AG08396 (cell line): ENCODE measurements at regions not wholly inside any gene's neighbourhood (a gene's known extent, or its start where the extent isn't known, plus 50 kb on each side); places are given as distances from the start of the nearest gene placed in this dataset.
"Not testable (repeated sequence)": the region's sequence is repeated elsewhere in the genome, so short reads cannot be mapped to it uniquely, and the experiment has no call there.

Source experiments
- DNase-seq: peaks from one replicate; pipeline ENCODE4 v3.0.0; 2012; ENCODE audit warnings: low spot score, mixed read lengths

DNA sequence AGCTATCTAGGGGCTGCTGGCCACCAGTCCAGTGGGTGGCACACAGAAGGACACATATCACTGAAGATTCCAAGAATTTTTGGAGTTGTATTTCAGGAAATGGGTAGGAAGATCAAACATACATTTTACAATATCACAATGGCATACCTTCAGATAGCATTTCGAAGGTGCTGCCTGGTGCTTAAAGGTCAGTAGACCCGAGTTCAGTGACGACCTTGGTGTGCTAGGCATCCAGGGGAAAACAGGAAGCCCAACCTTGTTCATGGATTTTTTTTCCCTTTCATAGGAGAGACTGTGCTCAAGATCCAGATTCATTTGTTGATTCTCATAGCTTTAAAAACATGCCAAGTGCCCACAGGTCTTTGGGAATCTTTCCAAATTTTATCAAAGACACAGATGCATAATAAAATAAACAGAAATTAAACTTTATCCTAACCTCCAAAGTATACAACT, 51.0 kb upstream of the RCBTB2 start:
- no peak for DNase-seq

DNA sequence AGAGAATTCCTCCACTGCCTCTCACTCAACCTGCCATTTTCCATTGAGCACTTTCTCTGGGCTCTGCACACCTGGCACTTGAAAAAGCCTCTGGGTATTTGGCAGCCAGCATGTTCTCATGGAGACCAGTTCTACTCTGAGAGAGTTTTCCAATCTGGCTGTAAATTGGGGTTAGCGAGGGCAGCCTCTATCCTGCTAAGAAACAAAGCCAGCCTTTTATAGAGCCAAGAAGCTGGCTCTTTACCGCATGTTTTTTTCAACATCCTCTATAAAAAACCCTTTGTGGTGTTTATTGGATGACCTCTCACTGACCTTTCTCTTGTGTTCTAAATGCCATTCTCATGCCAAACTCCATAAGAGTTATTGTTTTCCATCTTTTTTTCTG, 52.6 kb upstream of the RCBTB2 start:
- no peak for DNase-seq

DNA sequence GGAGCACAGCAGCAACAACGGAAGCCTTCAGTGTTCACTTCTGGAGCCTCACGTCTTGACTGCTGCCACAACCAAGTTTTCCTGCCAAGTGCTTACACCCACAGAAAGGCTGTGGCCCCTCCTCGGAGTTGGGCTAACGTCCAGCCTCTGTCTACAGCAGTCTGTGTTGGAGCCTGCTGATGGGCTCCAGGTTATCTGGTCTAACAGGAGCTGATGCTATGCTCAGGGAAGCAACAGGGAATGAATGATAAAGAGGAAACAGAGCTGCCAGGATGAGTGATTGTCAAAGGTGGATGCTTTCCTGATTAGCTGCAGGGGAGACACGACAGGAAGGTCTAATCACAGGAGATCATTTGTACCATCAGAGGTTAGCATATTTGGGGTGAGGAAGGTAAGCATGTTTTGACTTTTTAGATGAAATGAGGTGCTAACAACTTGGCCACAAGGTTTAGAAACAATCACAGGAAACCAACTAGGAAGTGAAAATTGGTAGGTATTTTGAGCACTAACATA, 53.8 kb upstream of the RCBTB2 start:
- no peak for DNase-seq

DNA sequence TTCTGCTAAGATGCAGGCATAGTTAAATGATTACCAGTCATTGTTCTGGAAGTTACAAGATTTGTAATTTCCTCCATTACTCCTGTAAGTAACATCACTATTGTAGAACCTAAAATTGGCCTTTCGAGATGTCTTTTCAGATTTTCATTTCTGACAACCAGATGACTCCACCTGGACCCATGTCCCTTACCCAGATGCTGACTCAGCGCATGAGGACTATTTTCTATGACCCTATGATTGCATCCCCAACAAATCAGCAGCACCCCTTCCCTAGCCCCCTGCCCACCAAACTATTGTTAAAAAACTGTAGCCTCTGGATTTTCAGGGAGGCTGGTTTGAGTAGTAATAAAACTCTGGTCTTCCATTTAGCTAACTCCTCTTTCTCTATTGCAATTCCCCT, 55.2 kb upstream of the RCBTB2 start:
- DNase-seq = no peak

DNA sequence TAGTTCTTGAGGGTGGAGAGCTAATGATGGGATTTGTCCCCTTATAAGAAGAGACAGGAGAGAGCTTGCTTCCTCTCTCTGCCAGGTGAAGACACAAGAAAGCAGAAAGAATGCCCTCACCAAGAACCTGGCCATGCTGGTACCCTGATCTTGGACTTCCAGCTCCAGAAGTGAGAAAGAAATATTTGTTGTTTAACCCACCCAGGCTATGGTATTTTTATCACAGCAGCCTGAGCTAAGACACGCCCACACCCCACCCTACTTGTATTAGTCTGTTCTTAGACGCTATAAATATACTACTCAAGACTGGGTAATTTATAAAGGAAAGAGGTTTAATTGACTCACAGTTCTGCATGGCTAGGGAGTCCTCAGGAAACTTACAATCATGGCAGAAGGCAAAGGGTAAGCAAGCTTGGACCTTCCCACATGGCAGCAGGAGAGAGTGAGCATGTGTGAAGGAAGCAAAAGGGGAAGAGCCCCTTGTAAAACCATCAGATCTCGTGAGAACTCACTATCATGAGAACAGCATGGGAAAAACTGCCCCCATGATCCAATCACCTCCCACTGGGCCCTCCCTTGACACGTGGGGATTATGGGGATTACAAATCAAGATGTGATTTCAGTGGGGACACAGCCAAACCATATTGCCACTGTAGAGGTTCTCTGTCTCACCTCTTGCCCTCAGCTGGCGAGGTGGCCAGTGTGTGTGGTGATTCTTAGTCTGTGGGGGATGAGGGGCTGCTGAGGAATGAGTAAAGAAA, 57.4 kb upstream of the RCBTB2 start:
- DNase-seq = no peak

DNA sequence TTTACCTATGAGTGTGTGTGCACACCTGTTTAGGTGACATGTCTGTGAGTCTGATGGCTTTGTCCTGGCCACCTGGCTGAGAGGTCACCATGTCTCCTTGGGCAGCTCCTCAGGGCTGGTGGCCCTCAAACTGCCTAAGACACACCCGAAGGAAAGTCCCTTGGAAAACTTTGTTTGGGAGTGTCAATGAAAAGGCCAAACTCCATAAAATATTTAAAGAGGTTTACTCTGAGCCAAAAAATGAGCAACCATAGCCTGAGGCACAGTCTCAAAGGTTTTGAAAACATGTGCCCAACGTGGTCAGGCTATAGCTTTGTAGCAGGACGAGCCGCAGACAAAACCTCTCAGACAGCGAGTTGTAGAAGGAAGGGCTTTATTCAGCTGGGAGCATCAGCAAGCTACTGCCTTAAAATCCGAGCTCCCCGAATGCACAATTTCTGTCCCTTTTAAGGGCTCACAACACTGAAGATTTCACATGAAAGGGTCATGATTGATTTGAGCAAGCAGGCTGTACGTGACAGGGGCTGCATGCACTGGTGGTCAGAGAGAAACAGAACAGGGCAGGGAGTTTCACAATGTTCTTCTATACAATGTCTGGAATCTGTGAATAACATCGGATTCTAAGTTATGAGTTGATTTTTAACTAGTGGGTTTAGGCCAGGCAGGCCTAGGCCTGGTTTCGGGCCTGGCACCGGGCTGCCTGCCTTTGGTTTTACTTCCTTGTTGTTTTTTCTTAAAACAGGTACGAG, 58.4 kb upstream of the RCBTB2 start:
- not testable (repeated sequence) for DNase-seq

DNA sequence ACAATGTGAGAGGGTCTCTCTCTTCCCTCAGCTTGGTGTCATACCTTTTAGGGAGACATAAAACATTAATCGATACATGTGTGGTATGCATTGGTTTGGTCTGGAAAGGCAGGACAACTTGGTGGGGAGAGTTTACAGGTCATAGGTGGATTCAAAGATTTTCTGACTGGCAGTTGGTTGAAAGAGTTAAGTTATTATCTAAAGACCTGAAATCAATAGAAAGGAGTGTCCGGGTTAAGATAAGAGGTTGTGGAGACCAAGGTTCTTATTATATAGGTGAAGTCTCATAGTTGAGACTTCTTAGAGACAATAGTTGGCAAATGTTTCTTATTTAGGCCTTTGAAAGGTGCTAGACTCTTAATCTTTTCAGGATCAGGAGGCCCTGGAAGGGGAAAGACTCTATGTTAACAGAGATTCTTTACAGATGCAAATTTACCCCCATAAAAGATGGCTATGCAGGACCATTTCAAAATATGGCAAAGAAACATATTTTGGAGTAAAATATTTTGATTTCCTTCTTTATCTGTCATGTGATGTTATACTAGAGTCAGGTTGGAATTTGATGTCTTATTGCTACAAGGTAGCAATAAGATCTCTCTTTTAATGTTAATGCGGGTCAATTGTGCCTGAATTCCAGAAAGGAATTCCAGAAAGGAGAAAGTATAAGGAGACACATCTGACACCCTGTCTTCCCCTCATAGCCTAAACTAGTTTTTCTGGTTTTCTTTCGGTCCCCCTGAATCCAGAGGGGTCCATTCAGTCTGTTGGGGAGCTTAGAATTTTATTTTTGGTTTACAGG, 59.2 kb upstream of the RCBTB2 start:
- DNase-seq = no peak

DNA sequence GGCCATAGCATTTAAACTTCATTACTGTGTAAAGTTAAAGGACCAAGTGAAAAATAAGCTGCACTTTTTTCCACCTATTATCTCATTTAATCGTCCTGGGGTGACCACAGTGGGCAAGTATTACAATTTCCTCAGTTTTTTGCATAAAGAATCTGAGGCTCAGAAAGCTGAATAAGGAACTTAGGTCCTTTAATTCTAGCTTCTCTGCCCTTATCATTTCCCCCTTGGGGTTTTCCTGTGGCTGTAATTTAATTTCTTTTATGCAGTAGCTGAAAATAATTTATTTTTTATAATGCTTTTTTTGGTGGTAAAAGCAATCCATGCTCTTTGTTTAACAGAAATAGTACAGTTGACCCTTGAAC, 59.8 kb upstream of the RCBTB2 start:
- DNase-seq = no peak

DNA sequence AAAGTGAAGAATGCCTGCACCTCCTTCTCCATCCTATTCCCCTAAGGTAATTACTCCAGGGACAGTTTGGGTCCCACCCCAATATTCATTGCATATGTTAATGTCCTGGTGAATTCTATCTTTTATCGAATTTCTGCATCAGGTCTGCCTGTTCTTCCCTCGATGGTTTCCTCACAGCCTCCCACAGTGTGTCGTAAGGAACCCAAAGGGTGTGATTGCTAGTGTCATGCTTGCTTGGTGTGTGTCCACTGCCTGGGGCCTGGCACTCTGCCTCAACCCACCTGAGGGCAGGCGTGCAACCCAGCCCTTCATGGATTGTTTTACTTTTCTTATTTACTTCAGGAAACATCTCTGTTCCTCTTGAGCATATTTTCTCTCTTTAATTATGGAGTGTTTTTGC, 60.2 kb upstream of the CYSLTR2 start:
- no peak for DNase-seq

DNA sequence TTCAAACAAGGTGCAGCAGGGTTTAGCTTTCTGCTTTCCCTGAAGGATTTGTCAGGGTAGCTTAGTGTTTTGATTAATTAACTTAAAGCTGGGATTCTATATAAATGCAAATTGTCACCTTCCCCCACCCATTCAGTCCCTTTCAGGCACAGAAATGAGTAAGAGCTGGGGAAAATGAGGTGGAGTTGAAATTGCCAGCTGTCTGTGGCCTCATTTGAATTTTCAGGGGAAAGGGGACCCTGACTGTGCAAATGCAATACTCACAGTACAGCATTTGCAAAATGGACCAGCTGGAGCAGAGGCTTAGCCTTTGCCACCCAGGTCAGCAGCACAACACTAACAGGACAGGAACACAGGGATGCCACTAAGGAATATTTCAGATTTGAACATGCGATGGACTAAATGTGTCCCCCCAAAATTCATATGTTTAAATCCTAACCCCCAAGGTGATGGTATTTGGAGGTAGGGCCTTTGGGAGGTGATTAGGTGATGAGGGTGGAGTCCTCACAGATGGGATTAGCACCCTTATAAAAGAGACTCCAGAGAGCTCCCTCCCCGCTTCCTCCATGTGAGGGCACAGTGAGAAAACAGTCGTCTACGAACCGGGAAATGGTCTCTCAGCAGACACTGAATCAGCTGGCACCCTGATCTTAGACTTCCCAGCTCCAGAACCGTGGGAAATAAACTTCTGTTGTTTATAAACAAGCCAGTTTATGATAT, 59.5 kb upstream of the CYSLTR2 start:
- no peak for DNase-seq

DNA sequence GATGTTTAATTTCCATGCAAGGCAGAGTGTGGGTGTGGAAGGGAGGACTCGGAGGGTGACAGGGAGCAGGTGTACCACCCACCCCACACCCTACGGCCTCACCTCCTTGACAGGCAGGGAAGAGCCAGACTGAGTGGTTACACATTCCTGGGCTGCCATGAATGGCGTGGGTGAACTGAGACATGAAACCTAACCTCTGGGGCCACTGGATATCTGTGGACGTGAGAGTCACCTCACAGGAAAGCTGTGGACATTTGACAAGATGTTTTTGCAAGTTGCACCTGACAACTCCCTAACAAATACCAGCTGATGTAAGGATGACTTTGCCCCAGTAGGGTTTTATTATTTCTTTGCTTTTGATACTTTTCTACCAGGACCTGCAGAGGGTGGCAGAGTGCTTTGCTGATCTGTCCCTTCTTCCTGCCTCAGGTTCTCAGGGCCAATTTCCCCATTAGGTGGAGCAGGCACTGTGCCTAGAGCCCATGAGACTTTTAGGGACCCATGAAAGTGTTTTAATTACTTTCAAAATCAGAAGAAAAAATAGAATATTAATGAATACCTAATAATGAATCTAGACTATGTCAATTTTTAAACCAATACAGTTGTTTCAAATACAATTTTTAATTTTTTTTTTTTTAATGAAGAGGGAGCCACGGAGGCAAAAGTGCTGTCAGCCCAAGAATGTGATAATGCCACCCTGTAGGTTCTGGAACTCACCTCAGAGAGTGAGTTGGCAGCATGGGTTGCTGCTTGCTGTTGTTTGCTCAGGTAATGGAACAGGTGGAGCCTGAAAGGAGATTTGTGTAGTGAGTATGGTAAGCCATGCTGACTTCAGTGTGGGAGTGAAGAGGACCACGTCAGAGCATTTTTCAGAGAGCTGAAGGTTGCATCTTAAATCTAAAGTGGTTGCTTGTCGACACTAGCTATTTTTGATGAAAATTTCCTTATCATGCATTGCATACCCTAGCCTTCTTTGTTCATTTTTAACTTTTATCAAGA, 58.0 kb upstream of the CYSLTR2 start:
- DNase-seq = peak; percentile 28

DNA sequence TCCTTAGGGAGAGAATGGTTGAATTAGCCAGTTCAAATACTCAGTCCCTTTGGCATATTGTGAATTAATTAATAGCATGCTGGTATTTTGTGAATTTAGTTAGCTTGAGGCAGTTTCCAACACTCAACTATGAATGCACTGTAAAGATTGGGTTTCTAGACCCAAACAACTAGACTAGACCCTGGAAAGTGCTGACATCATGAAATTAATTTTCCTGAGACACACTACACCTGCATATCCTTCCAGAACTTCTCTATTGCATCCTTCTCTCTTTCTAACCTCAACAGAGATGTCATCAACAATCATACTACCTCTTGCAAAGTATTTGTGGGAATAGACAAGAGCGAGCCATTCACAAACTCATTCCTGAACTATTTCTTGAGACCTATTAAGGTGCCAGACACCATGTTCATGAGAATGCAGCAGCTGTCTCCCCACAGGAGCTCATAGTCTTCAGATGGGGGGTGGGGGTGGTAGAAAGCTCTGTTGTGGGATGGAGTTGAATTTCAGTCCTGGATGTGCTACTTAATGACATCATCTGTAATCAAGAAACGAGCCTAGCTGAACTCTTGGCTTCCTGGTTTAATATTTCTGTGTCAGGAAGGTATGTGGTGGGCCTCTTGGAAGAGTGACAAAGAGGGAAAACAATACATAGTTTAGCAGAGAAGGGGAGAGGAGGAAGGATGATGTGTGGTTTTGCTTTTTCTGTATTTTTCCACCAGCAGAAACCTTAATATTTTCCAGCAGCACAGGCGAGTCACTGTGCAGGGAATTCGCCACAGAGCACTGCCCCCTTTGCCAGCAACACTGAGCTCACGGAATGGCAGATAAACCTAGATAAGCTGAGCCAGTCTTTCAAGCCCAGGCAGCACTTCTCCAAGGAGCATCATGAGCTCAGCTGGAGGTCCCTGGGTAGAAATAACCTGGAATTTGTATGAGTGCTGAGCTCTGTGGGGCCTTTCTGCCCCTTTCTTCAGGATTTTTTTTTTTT, 53.1 kb upstream of the CYSLTR2 start:
- DNase-seq = no peak

DNA sequence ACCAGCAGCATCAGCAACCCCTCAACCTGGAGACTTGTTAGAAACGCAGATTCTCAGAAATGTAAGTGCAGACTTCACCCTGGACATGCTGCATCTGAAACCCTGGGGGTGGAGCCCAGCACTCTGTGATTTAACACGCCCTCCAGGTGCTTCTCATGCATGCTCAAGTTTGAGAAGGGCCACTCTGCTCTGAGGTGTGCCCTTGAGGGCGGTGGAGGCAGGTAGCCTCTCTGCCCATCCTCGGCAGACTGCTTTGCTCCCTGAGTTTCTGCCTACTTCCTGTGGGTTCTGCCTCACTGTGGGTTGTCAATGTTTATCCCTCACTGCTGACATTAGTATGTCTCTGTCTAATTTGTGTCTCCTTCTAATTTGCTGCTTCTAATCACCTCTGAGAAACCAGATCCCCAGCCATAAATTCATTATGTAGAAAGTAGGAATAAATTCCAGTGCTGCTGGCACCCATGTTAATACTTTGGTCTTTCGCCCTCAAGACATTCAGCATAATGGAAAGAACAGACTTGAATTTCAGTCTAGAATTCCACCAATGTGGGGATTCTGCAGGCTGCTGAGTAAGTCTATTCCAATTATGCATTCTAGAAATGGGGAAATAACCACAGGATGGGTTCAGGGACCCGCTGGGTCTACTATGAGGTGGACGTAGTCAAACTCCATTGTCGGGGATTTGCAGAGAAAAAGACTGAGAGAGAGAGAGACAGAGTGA, 51.3 kb upstream of the CYSLTR2 start:
- DNase-seq = no peak

DNA sequence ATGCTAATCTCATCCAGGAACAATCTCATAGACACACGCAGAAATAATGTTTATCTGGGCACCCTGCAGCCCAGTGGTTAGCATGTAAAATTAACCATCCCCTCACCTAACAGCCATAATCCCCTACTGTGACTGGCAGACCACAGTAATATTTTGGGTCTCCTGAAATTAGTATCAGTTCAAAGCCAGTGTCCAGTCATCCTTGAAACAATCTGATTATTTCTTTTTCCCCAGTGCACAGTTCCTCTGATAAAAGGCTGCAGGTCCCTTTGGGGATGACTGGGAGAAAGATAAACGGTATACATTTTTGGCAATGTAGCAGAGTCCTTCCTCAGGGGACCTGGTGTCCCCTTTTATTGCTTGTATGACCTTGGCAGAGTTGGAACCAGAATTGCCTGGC, 50.4 kb upstream of the CYSLTR2 start:
- DNase-seq = no peak
